Neutrophil (primary cell): ENCODE measurements at regions not wholly inside any gene's neighbourhood (a gene's known extent, or its start where the extent isn't known, plus 50 kb on each side); places are given as distances from the start of the nearest gene placed in this dataset.

Source experiments
- H3K27ac ChIP-seq: fragments of 200-600 bp; sonication (generic); 2 replicates; pipeline ENCODE4 v1.5.1; 2016; ENCODE audit warnings: mild to moderate bottlenecking, moderate library complexity
- H3K27me3 ChIP-seq: fragments of 200-600 bp; sonication (generic); 2 replicates; pipeline ENCODE4 v1.6.0; 2016; ENCODE audit warnings: mild to moderate bottlenecking
- H3K36me3 ChIP-seq: fragments of 200-600 bp; sonication (generic); 2 replicates; pipeline ENCODE4 v1.5.1; 2017
- H3K4me1 ChIP-seq, 2 experiments: fragments of 200-600 bp in 1 of 2; sonication (generic) in 1 of 2; 1 replicate in 1 of 2; 2 replicates in 1 of 2; pipeline versions ENCODE4 v1.5.1 to v1.6.1; 2013 to 2016; ENCODE audit warnings: low read depth in 1 of 2, low read length in 1 of 2, mild to moderate bottlenecking in 1 of 2, moderate library complexity in 1 of 2; ENCODE audit not compliant: control insufficient read depth in 1 of 2, insufficient read depth in 1 of 2
- H3K4me3 ChIP-seq, 2 experiments: fragments of 200-600 bp in 1 of 2; sonication (generic) in 1 of 2; 1 replicate in 1 of 2; 2 replicates in 1 of 2; pipeline ENCODE4 v1.5.1; 2013 to 2016; ENCODE audit warnings: low read depth in 1 of 2, low read length in 1 of 2, mild to moderate bottlenecking in 1 of 2, moderate library complexity in 1 of 2
- H3K9me3 ChIP-seq: fragments of 200-600 bp; sonication (generic); 2 replicates; pipeline ENCODE4 v1.5.1; 2016
- CTCF ChIP-seq: fragments of 200-600 bp; sonication (generic); IDR thresholded peaks from 2 replicates; pipeline ENCODE4 v1.5.1; 2016; ENCODE audit warnings: antibody characterized with exemption

- peaks cover 29% of the 10 kb centered on the region for H3K27me3 ChIP-seq
- H3K36me3 ChIP-seq = no peaks in the 10 kb centered on the region
- H3K4me3 ChIP-seq = no peak overlapping the region
- H3K9me3 ChIP-seq = no peaks in the 10 kb centered on the region
- no peak for TF ChIP-seq CTCF
- no peak overlapping the region for H3K27ac ChIP-seq
- H3K4me1 ChIP-seq = no peaks in the 10 kb centered on the region
These were observed 132.9 kb downstream of the FAM204A start for GRCh38 chr10:118209215-118209614.

- TF ChIP-seq CTCF = no peak
- Histone ChIP-seq H3K4me3 (no peak overlapping the region), H3K9me3 (no peaks in the 10 kb centered on the region), H3K4me1 (no peaks in the 10 kb centered on the region), H3K27ac (no peak overlapping the region), H3K36me3 (no peaks in the 10 kb centered on the region), H3K27me3 (peaks cover 33% of the 10 kb centered on the region)
These were observed 134.6 kb downstream of the FAM204A start for GRCh38 chr10:118207470-118208007.

- H3K36me3 ChIP-seq = no peaks in the 10 kb centered on the region
- no peak overlapping the region for H3K27ac ChIP-seq
- peaks cover 40% of the 10 kb centered on the region for H3K27me3 ChIP-seq
- no peak for TF ChIP-seq CTCF
- no peaks in the 10 kb centered on the region for H3K4me1 ChIP-seq
- H3K9me3 ChIP-seq = no peaks in the 10 kb centered on the region
- H3K4me3 ChIP-seq = no peak overlapping the region
These were observed 137.7 kb downstream of the FAM204A start for GRCh38 chr10:118204292-118204943.

- no peaks in the 10 kb centered on the region for H3K9me3 ChIP-seq
- no peak for TF ChIP-seq CTCF
- H3K27me3 ChIP-seq = peaks cover 49% of the 10 kb centered on the region
- H3K27ac ChIP-seq = no peak overlapping the region
- H3K36me3 ChIP-seq = no peaks in the 10 kb centered on the region
- no peaks in the 10 kb centered on the region for H3K4me1 ChIP-seq
- no peak overlapping the region for H3K4me3 ChIP-seq
These were observed 138.7 kb downstream of the FAM204A start for GRCh38 chr10:118203461-118203860.

GRCh38 chr10:118195729-118196128 lies 146.4 kb downstream of the FAM204A start:
- H3K36me3 ChIP-seq = no peaks in the 10 kb centered on the region
- TF ChIP-seq CTCF = no peak
- no peak overlapping the region for H3K4me3 ChIP-seq
- H3K27ac ChIP-seq = no peak overlapping the region
- peaks cover 25% of the 10 kb centered on the region for H3K27me3 ChIP-seq
- no peaks in the 10 kb centered on the region for H3K9me3 ChIP-seq
- no peaks in the 10 kb centered on the region for H3K4me1 ChIP-seq
